GM18907 (cell line): ENCODE measurements at regions not wholly inside any gene's neighbourhood (a gene's known extent, or its start where the extent isn't known, plus 50 kb on each side); places are given as distances from the start of the nearest gene placed in this dataset.

Experiments used
- ATAC-seq: cut with Tn5 transposase; IDR thresholded peaks from one replicate; pipeline ENCODE4 v1.9.1; 2021; ENCODE audit warnings: mild to moderate bottlenecking, moderate library complexity; ENCODE audit not compliant: unreplicated experiment

- ATAC-seq: no peak
These were observed 567.3 kb upstream of the CXADR start for GRCh38 chr21:16945580-16945979.

- no peak for ATAC-seq
These were observed 556.0 kb upstream of the CXADR start for GRCh38 chr21:16956824-16957223.

- no peak for ATAC-seq
These were observed 547.4 kb upstream of the CXADR start for GRCh38 chr21:16965424-16965823.

- no peak for ATAC-seq
These were observed 544.4 kb upstream of the CXADR start for GRCh38 chr21:16968436-16968835.

- ATAC-seq: no peak
These were observed 543.2 kb upstream of the CXADR start for GRCh38 chr21:16969636-16970035.

GRCh38 chr21:16974060-16974459 is 538.8 kb upstream of the CXADR start:
- ATAC-seq: no peak

DNA sequence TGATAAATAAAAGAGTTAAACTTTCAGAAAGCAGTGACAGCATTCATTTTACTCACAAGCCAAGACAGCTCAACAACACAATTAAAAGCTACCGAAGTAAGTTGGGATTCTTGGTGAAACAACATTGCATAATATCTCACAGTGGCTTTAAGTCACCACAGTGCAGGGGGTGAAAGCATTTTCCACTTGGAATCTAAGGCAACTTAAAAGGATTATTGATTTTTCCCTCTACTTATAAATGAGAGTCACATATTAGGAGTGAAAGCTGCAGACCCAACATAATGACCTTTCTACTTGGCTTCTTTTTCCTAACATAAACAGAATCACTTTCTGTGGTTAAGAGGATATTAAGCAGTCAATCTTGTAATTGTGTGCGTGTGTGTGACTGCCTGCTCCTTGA is 536.6 kb upstream of the CXADR start:
- ATAC-seq: no peak

DNA sequence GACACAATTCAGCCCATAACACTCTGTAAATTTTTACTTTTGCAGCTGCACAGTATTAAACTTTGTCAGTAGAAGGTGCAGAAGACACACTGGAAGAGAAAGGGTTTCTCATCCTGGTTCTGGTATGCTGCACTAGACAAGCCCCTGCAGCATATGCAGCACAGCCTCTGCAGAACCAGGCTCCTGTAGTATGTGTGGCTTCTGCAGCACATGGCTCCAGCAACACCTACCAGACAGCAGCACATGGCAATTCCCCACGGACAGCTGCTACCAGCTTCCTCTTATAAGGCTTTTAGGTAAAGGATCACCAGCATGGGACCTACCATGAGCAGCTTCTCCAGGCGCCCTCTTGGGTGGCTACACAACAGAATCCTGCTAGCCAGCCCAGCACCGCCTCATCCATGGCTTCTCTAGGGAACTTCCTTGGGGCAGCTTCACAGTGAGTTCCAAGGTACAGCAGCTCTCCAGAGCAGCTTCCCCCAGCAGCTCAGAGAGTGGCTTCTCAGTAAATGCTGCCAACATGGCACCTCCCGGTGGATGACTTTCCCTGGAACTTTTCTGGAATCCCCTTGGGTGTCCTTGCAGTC is 534.4 kb upstream of the CXADR start:
- ATAC-seq: no peak

GRCh38 chr21:16979574-16979973 is 533.3 kb upstream of the CXADR start:
- no peak for ATAC-seq

- ATAC-seq: no peak
These were observed 529.4 kb upstream of the CXADR start for GRCh38 chr21:16983420-16983819.

DNA sequence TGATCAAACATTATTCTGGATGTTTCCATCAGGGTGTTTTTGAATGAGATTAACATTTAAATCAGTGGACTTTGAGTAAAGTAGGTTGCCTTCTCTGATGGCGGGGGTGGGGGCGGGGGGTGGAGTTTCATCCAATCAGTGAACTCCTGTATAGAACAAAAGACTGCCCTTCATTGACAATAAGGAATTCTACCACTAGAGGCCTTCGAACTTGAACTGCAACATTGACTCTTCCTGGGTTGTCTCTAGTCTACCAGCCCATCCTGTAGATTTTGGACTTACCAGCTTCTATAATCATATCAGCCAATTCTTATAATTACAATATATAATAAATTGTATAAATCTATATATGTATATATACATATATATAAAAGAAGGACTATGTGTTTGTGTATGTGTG is 520.4 kb upstream of the CXADR start:
- no peak for ATAC-seq

DNA sequence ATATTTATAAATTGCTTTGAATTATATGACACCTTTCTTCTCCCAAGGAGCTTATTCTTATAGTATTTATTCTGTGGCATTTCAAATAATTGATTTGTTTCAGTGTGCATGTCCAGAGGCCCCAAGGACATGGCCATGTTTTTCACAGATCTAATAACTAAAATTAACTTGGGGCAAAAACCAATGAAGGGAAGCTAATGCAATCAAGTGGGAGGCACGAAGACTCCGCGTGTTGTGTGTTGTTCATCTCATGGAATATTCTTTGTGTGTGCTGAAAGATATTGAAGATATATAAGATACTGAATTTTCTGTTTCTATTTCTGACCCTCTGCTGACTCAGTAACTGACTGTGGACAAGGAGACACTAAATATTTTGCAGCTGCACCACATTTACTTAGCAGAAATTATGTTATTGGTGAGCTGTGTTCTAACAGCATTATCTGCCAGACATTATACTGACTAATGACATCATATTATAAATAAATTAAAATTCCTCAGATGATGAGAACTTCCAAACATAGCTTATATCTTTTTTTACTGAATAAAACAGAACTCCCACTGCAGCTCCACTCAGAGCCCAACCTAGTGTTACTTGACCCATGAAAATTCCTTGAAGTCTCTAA is 519.3 kb upstream of the CXADR start:
- no peak for ATAC-seq

DNA sequence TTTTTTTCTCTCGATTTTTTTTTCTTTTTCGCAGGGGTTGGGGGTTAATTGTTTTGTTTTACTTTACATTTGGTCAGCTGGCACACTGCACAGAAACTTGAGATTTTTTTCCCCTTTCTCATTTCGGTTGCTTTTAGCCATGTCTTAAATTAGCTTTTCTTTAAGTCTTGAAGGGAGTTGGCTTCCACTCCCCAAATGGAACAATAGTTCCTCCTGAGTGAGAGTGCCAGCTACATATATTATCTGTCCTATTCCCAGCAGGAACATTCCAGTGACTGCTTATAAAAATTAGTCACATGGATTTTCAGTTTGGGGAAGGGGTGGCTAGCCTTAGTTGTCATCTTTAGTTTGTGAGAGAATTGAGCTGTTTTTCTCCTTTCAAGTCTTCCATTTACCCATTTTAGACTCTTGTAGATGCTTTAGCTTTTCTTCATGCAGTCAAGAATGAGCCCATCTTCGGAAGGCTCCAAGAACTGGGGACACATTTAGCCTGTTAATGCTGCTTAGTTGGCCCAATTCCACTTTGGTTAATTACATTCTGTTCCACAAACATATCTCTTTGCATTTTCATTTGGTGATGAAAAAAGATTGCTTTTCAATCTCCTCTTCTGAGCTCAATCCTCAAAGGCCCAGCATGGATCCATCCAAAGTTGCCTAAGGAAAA is 510.1 kb upstream of the CXADR start:
- no peak for ATAC-seq

- ATAC-seq: no peak
These were observed 509.6 kb upstream of the CXADR start for GRCh38 chr21:17003258-17003615.

GRCh38 chr21:17003763-17004373 is 509.0 kb upstream of the CXADR start:
- no peak for ATAC-seq

DNA sequence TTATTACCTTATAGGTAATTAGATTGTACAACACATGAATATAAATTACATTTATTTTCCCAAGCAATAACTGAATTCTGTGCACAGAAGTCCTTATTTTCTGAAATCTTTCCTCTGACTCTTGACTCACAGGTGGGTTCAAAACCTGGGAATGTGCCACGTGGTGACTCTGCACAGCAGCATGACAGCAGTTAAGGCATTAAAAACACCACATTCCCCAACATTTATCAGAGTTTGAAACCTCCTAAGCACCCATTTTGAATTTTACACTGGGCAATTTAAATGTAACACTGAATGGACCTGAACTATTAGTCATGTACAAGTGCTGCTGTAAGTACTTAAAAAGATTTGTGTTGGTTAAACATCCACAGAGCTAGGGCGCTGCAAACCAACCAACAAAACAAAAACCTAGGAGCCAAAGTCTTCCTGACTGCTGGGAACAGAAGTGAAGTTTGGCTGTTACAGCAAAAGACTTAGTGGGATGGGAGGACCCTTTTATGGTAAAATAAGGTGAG is 480.6 kb upstream of the CXADR start:
- no peak for ATAC-seq

DNA sequence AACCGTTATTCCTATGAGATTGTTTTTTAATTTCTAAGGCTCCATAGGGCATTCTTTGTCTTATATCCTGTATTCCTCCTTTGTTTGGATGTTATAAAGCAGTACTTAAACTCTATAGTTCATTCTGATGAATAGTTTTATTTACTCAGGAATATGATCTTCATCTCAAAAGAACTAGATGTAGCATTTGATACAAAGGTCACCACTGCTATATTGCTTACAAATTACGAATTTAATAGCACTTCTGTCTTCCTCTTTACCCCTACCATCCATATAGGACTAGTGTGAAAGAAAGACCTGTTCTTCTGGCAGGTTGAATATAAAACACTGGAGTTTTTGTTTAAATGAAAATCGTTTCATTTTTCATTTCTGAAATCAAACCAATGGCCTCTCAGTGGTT is 468.1 kb upstream of the CXADR start:
- ATAC-seq: no peak

- no peak for ATAC-seq
These were observed 467.5 kb upstream of the CXADR start for GRCh38 chr21:17045214-17045853.

DNA sequence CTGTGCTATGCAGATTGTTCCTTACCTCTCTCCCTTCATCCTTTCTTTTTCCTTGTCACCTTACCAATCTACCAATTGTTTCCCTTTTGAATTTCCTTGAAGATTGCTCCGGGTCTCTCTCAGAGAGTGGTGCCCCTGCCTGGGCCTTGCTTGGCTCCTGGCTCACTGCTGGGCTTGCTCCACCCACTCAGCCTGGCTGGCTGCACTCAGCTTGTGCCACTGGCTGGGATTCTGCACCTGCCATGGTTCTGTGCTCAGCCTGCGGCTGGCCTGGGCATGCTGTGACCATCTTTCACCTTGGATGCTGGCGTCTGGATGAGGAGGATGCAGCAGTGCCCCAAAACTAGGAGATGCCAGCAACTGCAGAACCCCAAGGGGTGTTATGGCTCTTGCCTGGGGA is 463.9 kb upstream of the CXADR start:
- ATAC-seq: no peak

- no peak for ATAC-seq
These were observed 462.7 kb upstream of the CXADR start for GRCh38 chr21:17050156-17050555.

- no peak for ATAC-seq
These were observed 462.2 kb upstream of the CXADR start for GRCh38 chr21:17050646-17051045.

- ATAC-seq: no peak
These were observed 461.8 kb upstream of the CXADR start for GRCh38 chr21:17051054-17051453.
